ENCODE measurements at regions not wholly inside any gene's neighbourhood (a gene's known extent, or its start where the extent isn't known, plus 50 kb on each side); places are given as distances from the start of the nearest gene placed in this dataset.
A peak's percentile ranks its signal among the peaks of the same experiment; 100 is the strongest.

- TF ChIP-seq SUZ12 (IDR thresholded peaks at IDR 0.05; ENCODE audit: extremely low read depth, insufficient read depth, insufficient read length) = no peak
- TF ChIP-seq ZNF274 (IDR thresholded peaks at IDR 0.05; ENCODE audit: low read depth, low read length) = no peak
- no peak for TF ChIP-seq YY1 (IDR thresholded peaks at IDR 0.05; ENCODE audit: insufficient read depth, insufficient read length)
- no peak overlapping the region for H3K9ac ChIP-seq (ENCODE audit: insufficient read length, low read depth)
- H3K9me3 ChIP-seq (ENCODE audit: insufficient read depth, low read length) = no peaks in the 10 kb centered on the region
- no peak overlapping the region for H3K4me3 ChIP-seq (ENCODE audit: insufficient read length, low read depth)
- no peaks in the 10 kb centered on the region for H3K4me1 ChIP-seq (ENCODE audit: insufficient read depth, insufficient read length)
- DNase-seq (ENCODE audit: low read depth, low spot score) = peak; percentile 15
- no peaks in the 10 kb centered on the region for H3K36me3 ChIP-seq (ENCODE audit: insufficient read depth, insufficient read length, low read length)
- H3K27me3 ChIP-seq (ENCODE audit: insufficient read depth, insufficient read length) = no peaks in the 10 kb centered on the region
Observed at GRCh38 chr1:4549930-4550329, 104.5 kb upstream of the AJAP1 start.

- Histone ChIP-seq H3K4me1 (ENCODE audit: insufficient read depth, insufficient read length) (no peaks in the 10 kb centered on the region), H3K9ac (ENCODE audit: insufficient read length, low read depth) (no peak overlapping the region), H3K27me3 (ENCODE audit: insufficient read depth, insufficient read length) (no peaks in the 10 kb centered on the region), H3K9me3 (ENCODE audit: insufficient read depth, low read length) (no peaks in the 10 kb centered on the region), H3K4me3 (ENCODE audit: insufficient read length, low read depth) (no peak overlapping the region), H3K36me3 (ENCODE audit: insufficient read depth, insufficient read length, low read length) (no peaks in the 10 kb centered on the region)
- DNase-seq (ENCODE audit: low read depth, low spot score) = no peak
- no peak for TF ChIP-seq ZNF274 (IDR thresholded peaks at IDR 0.05; ENCODE audit: low read depth, low read length)
- TF ChIP-seq SUZ12 (IDR thresholded peaks at IDR 0.05; ENCODE audit: extremely low read depth, insufficient read depth, insufficient read length) = no peak
- TF ChIP-seq YY1 (IDR thresholded peaks at IDR 0.05; ENCODE audit: insufficient read depth, insufficient read length) = no peak
Observed at GRCh38 chr1:4550941-4551340, 103.5 kb upstream of the AJAP1 start.

GRCh38 chr1:4551706-4552105 is 102.7 kb upstream of the AJAP1 start:
- TF ChIP-seq SUZ12 (IDR thresholded peaks at IDR 0.05; ENCODE audit: extremely low read depth, insufficient read depth, insufficient read length) = no peak
- TF ChIP-seq ZNF274 (IDR thresholded peaks at IDR 0.05; ENCODE audit: low read depth, low read length) = no peak
- TF ChIP-seq YY1 (IDR thresholded peaks at IDR 0.05; ENCODE audit: insufficient read depth, insufficient read length) = no peak
- DNase-seq (ENCODE audit: low read depth, low spot score) = no peak
- Histone ChIP-seq H3K4me3 (ENCODE audit: insufficient read length, low read depth) (no peak overlapping the region), H3K9ac (ENCODE audit: insufficient read length, low read depth) (no peak overlapping the region), H3K27me3 (ENCODE audit: insufficient read depth, insufficient read length) (no peaks in the 10 kb centered on the region), H3K9me3 (ENCODE audit: insufficient read depth, low read length) (no peaks in the 10 kb centered on the region), H3K4me1 (ENCODE audit: insufficient read depth, insufficient read length) (no peaks in the 10 kb centered on the region), H3K36me3 (ENCODE audit: insufficient read depth, insufficient read length, low read length) (no peaks in the 10 kb centered on the region)

GRCh38 chr1:4553761-4554160 is 100.6 kb upstream of the AJAP1 start:
- Histone ChIP-seq H3K36me3 (ENCODE audit: insufficient read depth, insufficient read length, low read length) (no peaks in the 10 kb centered on the region), H3K27me3 (ENCODE audit: insufficient read depth, insufficient read length) (no peaks in the 10 kb centered on the region), H3K9me3 (ENCODE audit: insufficient read depth, low read length) (no peaks in the 10 kb centered on the region), H3K9ac (ENCODE audit: insufficient read length, low read depth) (no peak overlapping the region), H3K4me3 (ENCODE audit: insufficient read length, low read depth) (no peak overlapping the region), H3K4me1 (ENCODE audit: insufficient read depth, insufficient read length) (no peaks in the 10 kb centered on the region)
- DNase-seq (ENCODE audit: low read depth, low spot score) = no peak
- no peak for TF ChIP-seq SUZ12 (IDR thresholded peaks at IDR 0.05; ENCODE audit: extremely low read depth, insufficient read depth, insufficient read length)
- TF ChIP-seq ZNF274 (IDR thresholded peaks at IDR 0.05; ENCODE audit: low read depth, low read length) = no peak
- no peak for TF ChIP-seq YY1 (IDR thresholded peaks at IDR 0.05; ENCODE audit: insufficient read depth, insufficient read length)

GRCh38 chr1:4554271-4554865 is 100.0 kb upstream of the AJAP1 start:
- Histone ChIP-seq H3K9me3 (ENCODE audit: insufficient read depth, low read length) (no peaks in the 10 kb centered on the region), H3K4me1 (ENCODE audit: insufficient read depth, insufficient read length) (no peaks in the 10 kb centered on the region), H3K4me3 (ENCODE audit: insufficient read length, low read depth) (no peak overlapping the region), H3K9ac (ENCODE audit: insufficient read length, low read depth) (no peak overlapping the region), H3K36me3 (ENCODE audit: insufficient read depth, insufficient read length, low read length) (no peaks in the 10 kb centered on the region), H3K27me3 (ENCODE audit: insufficient read depth, insufficient read length) (no peaks in the 10 kb centered on the region)
- TF ChIP-seq ZNF274 (IDR thresholded peaks at IDR 0.05; ENCODE audit: low read depth, low read length) = no peak
- TF ChIP-seq YY1 (IDR thresholded peaks at IDR 0.05; ENCODE audit: insufficient read depth, insufficient read length) = no peak
- no peak for TF ChIP-seq SUZ12 (IDR thresholded peaks at IDR 0.05; ENCODE audit: extremely low read depth, insufficient read depth, insufficient read length)
- DNase-seq (ENCODE audit: low read depth, low spot score) = no peak

- H3K36me3 ChIP-seq (ENCODE audit: insufficient read depth, insufficient read length, low read length) = no peaks in the 10 kb centered on the region
- H3K4me1 ChIP-seq (ENCODE audit: insufficient read depth, insufficient read length) = no peaks in the 10 kb centered on the region
- DNase-seq (ENCODE audit: low read depth, low spot score) = no peak
- H3K9me3 ChIP-seq (ENCODE audit: insufficient read depth, low read length) = no peaks in the 10 kb centered on the region
- H3K4me3 ChIP-seq (ENCODE audit: insufficient read length, low read depth) = no peak overlapping the region
- no peak for TF ChIP-seq SUZ12 (IDR thresholded peaks at IDR 0.05; ENCODE audit: extremely low read depth, insufficient read depth, insufficient read length)
- TF ChIP-seq YY1 (IDR thresholded peaks at IDR 0.05; ENCODE audit: insufficient read depth, insufficient read length) = no peak
- no peaks in the 10 kb centered on the region for H3K27me3 ChIP-seq (ENCODE audit: insufficient read depth, insufficient read length)
- H3K9ac ChIP-seq (ENCODE audit: insufficient read length, low read depth) = no peak overlapping the region
Observed at GRCh38 chr1:4557949-4558348, 96.5 kb upstream of the AJAP1 start.

- DNase-seq (ENCODE audit: low read depth, low spot score) = no peak
- no peaks in the 10 kb centered on the region for H3K27me3 ChIP-seq (ENCODE audit: insufficient read depth, insufficient read length)
Observed at GRCh38 chr1:4561205-4561604, 93.2 kb upstream of the AJAP1 start.

More at GRCh38 chr1:4561205-4561604, 93.2 kb upstream of the AJAP1 start:
- TF ChIP-seq ZNF274 (IDR thresholded peaks at IDR 0.05; ENCODE audit: low read depth, low read length) = no peak
- no peak for TF ChIP-seq SUZ12 (IDR thresholded peaks at IDR 0.05; ENCODE audit: extremely low read depth, insufficient read depth, insufficient read length)
- no peaks in the 10 kb centered on the region for H3K36me3 ChIP-seq (ENCODE audit: insufficient read depth, insufficient read length, low read length)
- no peaks in the 10 kb centered on the region for H3K4me1 ChIP-seq (ENCODE audit: insufficient read depth, insufficient read length)
- H3K9me3 ChIP-seq (ENCODE audit: insufficient read depth, low read length) = no peaks in the 10 kb centered on the region
- no peak overlapping the region for H3K4me3 ChIP-seq (ENCODE audit: insufficient read length, low read depth)
- no peak overlapping the region for H3K9ac ChIP-seq (ENCODE audit: insufficient read length, low read depth)

Measured in NT2/D1 (cell line).